ENCODE measurements at regions not wholly inside any gene's neighbourhood (a gene's known extent, or its start where the extent isn't known, plus 50 kb on each side); places are given as distances from the start of the nearest gene placed in this dataset.

DNA sequence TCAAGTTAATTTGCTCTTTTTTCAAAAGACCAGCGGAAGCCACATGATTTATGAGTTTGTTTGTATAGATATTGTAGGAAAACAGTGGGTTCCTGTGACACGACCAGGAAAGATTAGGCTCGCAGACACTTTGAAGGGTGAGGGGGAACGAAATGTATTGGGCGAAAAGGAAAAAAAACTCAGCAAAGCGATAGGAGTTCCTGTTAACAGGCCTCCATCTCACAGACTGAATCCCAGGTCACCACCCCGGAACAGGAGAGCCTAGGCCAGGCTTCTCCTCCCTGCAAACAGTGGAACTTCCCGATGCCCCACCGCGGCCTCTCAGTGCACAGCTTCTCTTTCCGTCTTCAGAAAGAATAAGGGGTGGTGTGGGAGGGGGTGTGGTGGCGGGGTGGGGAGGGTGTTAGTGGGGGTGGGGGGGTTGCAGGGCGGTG, 181.8 kb upstream of the GPRIN3 start:
- Histone ChIP-seq H2AFZ (ENCODE audit: control insufficient read depth, low read length) (no peak overlapping the region), H3K4me2 (ENCODE audit: control insufficient read depth, extremely low read depth, insufficient read depth, low read depth, low read length) (no peak overlapping the region), H3K27me3 (ENCODE audit: control insufficient read depth, extremely low read depth, insufficient read depth, low read length) (no peaks in the 10 kb centered on the region), H3K9me3 (ENCODE audit: control insufficient read depth, low read depth, low read length) (no peaks in the 10 kb centered on the region), H3K27ac (ENCODE audit: control insufficient read depth, insufficient read depth, low read length) (no peak overlapping the region), H3K4me1 (ENCODE audit: control insufficient read depth, extremely low read depth, insufficient read depth, low read length) (no peaks in the 10 kb centered on the region), H3K36me3 (ENCODE audit: control insufficient read depth in 2 of 2, extremely low read depth in 1 of 2, insufficient read depth in 2 of 2, low read length in 2 of 2) (no peaks in the 10 kb centered on the region), H3K9me1 (ENCODE audit: control insufficient read depth, extremely low read depth, insufficient read depth, low read length) (no peaks in the 10 kb centered on the region), H4K20me1 (ENCODE audit: control insufficient read depth, extremely low read depth, insufficient read depth, low read length) (no peaks in the 10 kb centered on the region), H3K4me3 (ENCODE audit: control insufficient read depth in 2 of 3, extremely low read depth in 1 of 3, insufficient read depth in 2 of 3, low read depth in 1 of 3, low read length in 3 of 3) (no peak overlapping the region), H3K79me2 (ENCODE audit: control insufficient read depth, insufficient read depth, low read length) (no peaks in the 10 kb centered on the region), H3K9ac (ENCODE audit: control insufficient read depth, extremely low read depth, insufficient read depth, low read length) (no peak overlapping the region)
- TF ChIP-seq EZH2 (IDR thresholded peaks at IDR 0.05; ENCODE audit: low read length), result no peak
- dilution Hi-C loops (cut with MboI; ENCODE audit: extremely low pct_ligation_motif_present, low sequenced_read_pairs), result no loop called here
- DNase-seq (ENCODE audit: low read depth, low spot score) (no peak), FAIRE-seq (no peak)

DNA sequence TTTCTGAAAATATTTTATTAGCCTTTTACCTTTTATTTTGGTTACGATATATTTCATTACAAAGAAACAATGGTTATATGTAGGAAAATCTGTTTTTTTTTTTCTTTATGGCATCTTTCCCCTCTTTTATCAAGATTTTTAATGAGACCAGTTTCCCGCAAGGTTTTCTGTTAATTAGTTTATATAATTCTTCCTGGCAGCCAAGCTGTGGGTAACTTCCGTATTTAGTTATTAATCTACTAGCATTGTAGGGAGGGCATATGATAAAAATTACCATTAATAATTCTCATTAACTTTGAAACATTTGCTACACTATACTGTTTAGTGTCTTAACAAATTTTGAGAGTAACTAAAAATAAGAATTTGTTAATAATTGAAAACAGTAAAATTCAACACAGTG, 181.1 kb upstream of the GPRIN3 start:
- H3K27me3 ChIP-seq (ENCODE audit: control insufficient read depth, extremely low read depth, insufficient read depth, low read length), result no peaks in the 10 kb centered on the region
- no peaks in the 10 kb centered on the region for H4K20me1 ChIP-seq (ENCODE audit: control insufficient read depth, extremely low read depth, insufficient read depth, low read length)
- TF ChIP-seq, protein P1, sequence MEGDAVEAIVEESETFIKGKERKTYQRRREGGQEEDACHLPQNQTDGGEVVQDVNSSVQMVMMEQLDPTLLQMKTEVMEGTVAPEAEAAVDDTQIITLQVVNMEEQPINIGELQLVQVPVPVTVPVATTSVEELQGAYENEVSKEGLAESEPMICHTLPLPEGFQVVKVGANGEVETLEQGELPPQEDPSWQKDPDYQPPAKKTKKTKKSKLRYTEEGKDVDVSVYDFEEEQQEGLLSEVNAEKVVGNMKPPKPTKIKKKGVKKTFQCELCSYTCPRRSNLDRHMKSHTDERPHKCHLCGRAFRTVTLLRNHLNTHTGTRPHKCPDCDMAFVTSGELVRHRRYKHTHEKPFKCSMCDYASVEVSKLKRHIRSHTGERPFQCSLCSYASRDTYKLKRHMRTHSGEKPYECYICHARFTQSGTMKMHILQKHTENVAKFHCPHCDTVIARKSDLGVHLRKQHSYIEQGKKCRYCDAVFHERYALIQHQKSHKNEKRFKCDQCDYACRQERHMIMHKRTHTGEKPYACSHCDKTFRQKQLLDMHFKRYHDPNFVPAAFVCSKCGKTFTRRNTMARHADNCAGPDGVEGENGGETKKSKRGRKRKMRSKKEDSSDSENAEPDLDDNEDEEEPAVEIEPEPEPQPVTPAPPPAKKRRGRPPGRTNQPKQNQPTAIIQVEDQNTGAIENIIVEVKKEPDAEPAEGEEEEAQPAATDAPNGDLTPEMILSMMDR (optimal IDR thresholded peaks at IDR 0.05 in 1 of 3, IDR thresholded peaks at IDR 0.05 in 1 of 3, conservative IDR thresholded peaks at IDR 0.05 in 1 of 3; ENCODE audit: extremely low read depth in 1 of 3, insufficient read depth in 2 of 3, low read length in 3 of 3), result no peak
- no peak for TF ChIP-seq EZH2 (IDR thresholded peaks at IDR 0.05; ENCODE audit: low read length)
- H2AFZ ChIP-seq (ENCODE audit: control insufficient read depth, low read length), result no peak overlapping the region
- no peaks in the 10 kb centered on the region for H3K9me3 ChIP-seq (ENCODE audit: control insufficient read depth, low read depth, low read length)
- no peaks in the 10 kb centered on the region for H3K36me3 ChIP-seq (ENCODE audit: control insufficient read depth in 2 of 2, extremely low read depth in 1 of 2, insufficient read depth in 2 of 2, low read length in 2 of 2)
- H3K9ac ChIP-seq (ENCODE audit: control insufficient read depth, extremely low read depth, insufficient read depth, low read length), result no peak overlapping the region
- H3K4me3 ChIP-seq (ENCODE audit: control insufficient read depth in 2 of 3, extremely low read depth in 1 of 3, insufficient read depth in 2 of 3, low read depth in 1 of 3, low read length in 3 of 3), result no peak overlapping the region
- H3K79me2 ChIP-seq (ENCODE audit: control insufficient read depth, insufficient read depth, low read length), result no peaks in the 10 kb centered on the region
- H3K9me1 ChIP-seq (ENCODE audit: control insufficient read depth, extremely low read depth, insufficient read depth, low read length), result no peaks in the 10 kb centered on the region
- H3K27ac ChIP-seq (ENCODE audit: control insufficient read depth, insufficient read depth, low read length), result no peak overlapping the region
- H3K4me1 ChIP-seq (ENCODE audit: control insufficient read depth, extremely low read depth, insufficient read depth, low read length), result no peaks in the 10 kb centered on the region
- dilution Hi-C loops (cut with MboI; ENCODE audit: extremely low pct_ligation_motif_present, low sequenced_read_pairs), result no loop called here
- FAIRE-seq (no peak), DNase-seq (ENCODE audit: low read depth, low spot score) (no peak)
- H3K4me2 ChIP-seq (ENCODE audit: control insufficient read depth, extremely low read depth, insufficient read depth, low read depth, low read length), result no peak overlapping the region

DNA sequence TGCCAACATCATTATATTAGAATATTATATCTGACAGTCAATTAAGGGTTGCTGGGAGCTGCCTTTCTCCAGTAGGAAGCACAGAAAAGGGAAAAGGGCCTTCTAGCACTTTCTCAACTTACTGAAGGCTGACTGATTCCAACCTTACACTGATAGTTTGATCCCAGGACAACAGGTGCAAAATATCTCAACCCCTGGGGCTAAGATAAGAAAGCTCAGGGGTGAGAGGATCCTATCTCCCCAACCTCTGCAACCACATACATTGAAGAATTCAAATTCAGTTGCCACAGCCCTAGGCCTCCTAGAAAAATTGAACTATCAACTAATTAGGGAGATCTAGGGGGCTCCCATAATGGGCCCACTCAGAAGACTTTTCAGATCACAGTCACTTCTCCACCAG, 179.1 kb upstream of the GPRIN3 start:
- Histone ChIP-seq H4K20me1 (ENCODE audit: control insufficient read depth, extremely low read depth, insufficient read depth, low read length) (no peaks in the 10 kb centered on the region), H3K79me2 (ENCODE audit: control insufficient read depth, insufficient read depth, low read length) (no peaks in the 10 kb centered on the region), H3K9me1 (ENCODE audit: control insufficient read depth, extremely low read depth, insufficient read depth, low read length) (no peaks in the 10 kb centered on the region), H3K27ac (ENCODE audit: control insufficient read depth, insufficient read depth, low read length) (no peak overlapping the region), H3K9ac (ENCODE audit: control insufficient read depth, extremely low read depth, insufficient read depth, low read length) (no peak overlapping the region), H3K4me2 (ENCODE audit: control insufficient read depth, extremely low read depth, insufficient read depth, low read depth, low read length) (no peak overlapping the region), H2AFZ (ENCODE audit: control insufficient read depth, low read length) (no peak overlapping the region), H3K36me3 (ENCODE audit: control insufficient read depth in 2 of 2, extremely low read depth in 1 of 2, insufficient read depth in 2 of 2, low read length in 2 of 2) (no peaks in the 10 kb centered on the region), H3K4me3 (ENCODE audit: control insufficient read depth in 2 of 3, extremely low read depth in 1 of 3, insufficient read depth in 2 of 3, low read depth in 1 of 3, low read length in 3 of 3) (no peak overlapping the region), H3K27me3 (ENCODE audit: control insufficient read depth, extremely low read depth, insufficient read depth, low read length) (no peaks in the 10 kb centered on the region), H3K9me3 (ENCODE audit: control insufficient read depth, low read depth, low read length) (no peaks in the 10 kb centered on the region), H3K4me1 (ENCODE audit: control insufficient read depth, extremely low read depth, insufficient read depth, low read length) (no peaks in the 10 kb centered on the region)
- dilution Hi-C loops (cut with MboI; ENCODE audit: extremely low pct_ligation_motif_present, low sequenced_read_pairs), result no loop called here
- no peak for DNase-seq (ENCODE audit: low read depth, low spot score)
- FAIRE-seq, result no peak
- TF ChIP-seq, protein P1 (optimal IDR thresholded peaks at IDR 0.05 in 1 of 3, IDR thresholded peaks at IDR 0.05 in 1 of 3, conservative IDR thresholded peaks at IDR 0.05 in 1 of 3; ENCODE audit: extremely low read depth in 1 of 3, insufficient read depth in 2 of 3, low read length in 3 of 3), result no peak
- no peak for TF ChIP-seq EZH2 (IDR thresholded peaks at IDR 0.05; ENCODE audit: low read length)

All from keratinocyte (primary cell).